DOHH2 (cell line): ENCODE measurements at regions not wholly inside any gene's neighbourhood (a gene's known extent, or its start where the extent isn't known, plus 50 kb on each side); places are given as distances from the start of the nearest gene placed in this dataset.

Experiments used
- H3F3A ChIP-seq: fragments of 200-600 bp; sonication (generic), shearing (Covaris generic); 2 replicates; pipeline ENCODE4 v1.6.0; 2016; ENCODE audit warnings: antibody characterized with exemption, mild to moderate bottlenecking; ENCODE audit not compliant: control insufficient read depth, insufficient read depth
- H3K27ac ChIP-seq: fragments of 200-600 bp; sonication (generic); 2 replicates; pipeline ENCODE4 v1.5.1; 2014; ENCODE audit warnings: low read depth, mild to moderate bottlenecking, low read length, moderate library complexity
- H3K27me3 ChIP-seq: fragments of 200-600 bp; sonication (generic); 2 replicates; pipeline ENCODE4 v1.6.1; 2014; ENCODE audit warnings: mild to moderate bottlenecking, low read length, mixed read lengths; ENCODE audit not compliant: control insufficient read depth
- H3K36me3 ChIP-seq: fragments of 200-600 bp; sonication (generic); 2 replicates; pipeline ENCODE4 v1.6.1; 2014; ENCODE audit warnings: mild to moderate bottlenecking, low read length, moderate library complexity, mixed read lengths; ENCODE audit not compliant: control insufficient read depth
- H3K4me1 ChIP-seq: fragments of 200-600 bp; sonication (generic); 2 replicates; pipeline ENCODE4 v1.6.1; 2014; ENCODE audit warnings: mild to moderate bottlenecking, low read length, mixed read lengths; ENCODE audit not compliant: control insufficient read depth
- H3K4me2 ChIP-seq: fragments of 200-600 bp; sonication (generic); 2 replicates; pipeline ENCODE4 v1.6.0; 2014; ENCODE audit warnings: mild to moderate bottlenecking, low read length, moderate library complexity
- H3K4me3 ChIP-seq: fragments of 200-600 bp; sonication (generic); 2 replicates; pipeline ENCODE4 v1.5.1; 2014; ENCODE audit warnings: mild to moderate bottlenecking, low read length, mixed read lengths
- H3K79me2 ChIP-seq: fragments of 200-600 bp; sonication (generic); 2 replicates; pipeline ENCODE4 v1.6.1; 2014; ENCODE audit warnings: mild to moderate bottlenecking, low read length, mixed read lengths; ENCODE audit not compliant: control insufficient read depth
- H3K9me2 ChIP-seq: fragments of 200-600 bp; sonication (generic); replicated peaks from 2 replicates; pipeline ENCODE4 v1.6.1; 2014; ENCODE audit warnings: mild to moderate bottlenecking, low read length, mixed read lengths; ENCODE audit not compliant: control insufficient read depth
- H3K9me3 ChIP-seq: fragments of 200-600 bp; sonication (generic); 2 replicates; pipeline ENCODE4 v1.6.1; 2014; ENCODE audit warnings: antibody characterized with exemption, low read length, mixed read lengths; ENCODE audit not compliant: control insufficient read depth, insufficient read depth
- H4K20me1 ChIP-seq: fragments of 200-600 bp; sonication (generic); 2 replicates; pipeline ENCODE4 v1.6.0; 2014; ENCODE audit warnings: low read depth, mild to moderate bottlenecking, antibody characterized with exemption, low read length, moderate library complexity; ENCODE audit not compliant: control insufficient read depth, insufficient read depth
- EZH2phosphoT487 ChIP-seq: fragments of 200-600 bp; sonication (generic); IDR thresholded peaks from 2 replicates; pipeline ENCODE4 v1.6.1; 2017; ENCODE audit warnings: borderline replicate concordance, mild to moderate bottlenecking, antibody characterized with exemption, low read length, moderate library complexity, mixed read lengths
- TF ChIP-seq, protein P1 (sequence below): fragments of 200-600 bp; sonication (generic); IDR thresholded peaks from one replicate; pipeline ENCODE4 v1.5.1; 2014; ENCODE audit warnings: antibody characterized with exemption, mild to moderate bottlenecking, low read depth, low read length; ENCODE audit not compliant: poor library complexity, severe bottlenecking

DNA sequence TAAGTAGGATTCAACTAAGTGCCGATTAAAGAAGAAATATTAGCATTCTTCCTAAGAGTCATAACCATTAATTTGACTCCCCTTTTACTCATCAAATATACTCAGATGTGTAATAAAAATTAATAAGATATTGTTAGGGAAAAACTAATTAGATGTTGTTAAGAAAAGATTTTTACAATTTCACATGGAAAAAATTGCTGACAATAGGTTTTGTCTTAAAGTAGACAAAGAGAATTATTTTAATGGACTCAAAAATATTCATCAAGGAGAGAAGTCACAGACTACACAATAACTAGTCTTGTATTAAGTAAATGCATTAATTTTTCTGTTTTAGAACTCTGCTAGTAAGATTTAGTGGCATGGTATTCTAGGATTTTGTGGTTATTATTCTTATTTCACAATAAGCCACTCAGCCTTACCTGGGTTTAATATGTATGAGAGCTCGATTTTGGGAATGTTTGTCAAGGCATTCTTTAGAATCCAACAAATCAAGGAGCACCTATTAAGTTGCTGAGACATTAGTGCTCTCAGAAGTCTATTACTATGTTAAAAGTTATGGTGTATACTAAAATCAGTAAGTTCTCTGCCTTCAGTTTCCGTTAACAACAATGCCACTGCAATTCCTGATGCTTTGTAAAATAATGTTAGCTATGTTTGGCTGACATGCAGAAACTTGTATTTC, 110.2 kb upstream of the UGT8 start:
- no peaks in the 10 kb centered on the region for H3K4me1 ChIP-seq
- H3K36me3 ChIP-seq, result no peaks in the 10 kb centered on the region
- no peak overlapping the region for H3K4me2 ChIP-seq
- TF ChIP-seq, protein P1, sequence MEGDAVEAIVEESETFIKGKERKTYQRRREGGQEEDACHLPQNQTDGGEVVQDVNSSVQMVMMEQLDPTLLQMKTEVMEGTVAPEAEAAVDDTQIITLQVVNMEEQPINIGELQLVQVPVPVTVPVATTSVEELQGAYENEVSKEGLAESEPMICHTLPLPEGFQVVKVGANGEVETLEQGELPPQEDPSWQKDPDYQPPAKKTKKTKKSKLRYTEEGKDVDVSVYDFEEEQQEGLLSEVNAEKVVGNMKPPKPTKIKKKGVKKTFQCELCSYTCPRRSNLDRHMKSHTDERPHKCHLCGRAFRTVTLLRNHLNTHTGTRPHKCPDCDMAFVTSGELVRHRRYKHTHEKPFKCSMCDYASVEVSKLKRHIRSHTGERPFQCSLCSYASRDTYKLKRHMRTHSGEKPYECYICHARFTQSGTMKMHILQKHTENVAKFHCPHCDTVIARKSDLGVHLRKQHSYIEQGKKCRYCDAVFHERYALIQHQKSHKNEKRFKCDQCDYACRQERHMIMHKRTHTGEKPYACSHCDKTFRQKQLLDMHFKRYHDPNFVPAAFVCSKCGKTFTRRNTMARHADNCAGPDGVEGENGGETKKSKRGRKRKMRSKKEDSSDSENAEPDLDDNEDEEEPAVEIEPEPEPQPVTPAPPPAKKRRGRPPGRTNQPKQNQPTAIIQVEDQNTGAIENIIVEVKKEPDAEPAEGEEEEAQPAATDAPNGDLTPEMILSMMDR, result no peak
- no peak for TF ChIP-seq EZH2phosphoT487
- no peaks in the 10 kb centered on the region for H3K9me3 ChIP-seq
- H3K9me2 ChIP-seq, result no peaks in the 10 kb centered on the region
- no peaks in the 10 kb centered on the region for H3K79me2 ChIP-seq
- no peak overlapping the region for H3K27ac ChIP-seq
- H3K27me3 ChIP-seq, result no peaks in the 10 kb centered on the region
- no peaks in the 10 kb centered on the region for H4K20me1 ChIP-seq
- no peak overlapping the region for H3K4me3 ChIP-seq
- no peaks in the 10 kb centered on the region for H3F3A ChIP-seq

DNA sequence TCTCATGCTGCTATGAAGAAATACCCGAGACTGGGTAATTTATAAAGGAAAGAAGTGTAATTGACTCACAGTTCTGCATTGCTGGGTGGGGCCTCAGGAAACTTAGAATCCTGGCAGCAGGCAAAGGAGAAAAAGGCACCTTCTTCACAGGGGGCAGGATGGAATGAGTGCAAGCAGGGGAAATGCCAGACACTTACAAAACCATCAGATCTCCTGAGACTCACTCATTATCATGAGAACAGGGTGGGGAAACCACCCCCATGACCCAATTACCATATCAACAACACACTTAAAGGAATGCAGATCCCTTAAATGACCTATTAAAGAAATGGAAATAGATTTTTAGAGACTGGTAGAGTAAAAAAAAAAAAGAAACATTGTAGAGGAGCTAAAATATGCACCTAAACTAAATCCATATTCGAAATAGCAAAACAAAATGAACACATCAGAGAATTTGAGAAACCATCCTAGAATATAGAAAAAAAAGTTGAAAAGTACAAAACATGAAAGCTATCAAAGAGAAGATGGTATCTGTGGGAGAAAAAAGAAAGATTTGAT, 104.3 kb upstream of the UGT8 start:
- H3K9me2 ChIP-seq, result no peaks in the 10 kb centered on the region
- no peaks in the 10 kb centered on the region for H3K27me3 ChIP-seq
- no peak for TF ChIP-seq EZH2phosphoT487
- no peaks in the 10 kb centered on the region for H3K36me3 ChIP-seq
- no peak overlapping the region for H3K4me3 ChIP-seq
- H3K4me1 ChIP-seq, result no peaks in the 10 kb centered on the region
- no peaks in the 10 kb centered on the region for H3F3A ChIP-seq
- H3K79me2 ChIP-seq, result no peaks in the 10 kb centered on the region
- H3K4me2 ChIP-seq, result no peak overlapping the region
- no peak overlapping the region for H3K27ac ChIP-seq
- H3K9me3 ChIP-seq, result no peaks in the 10 kb centered on the region
- H4K20me1 ChIP-seq, result no peaks in the 10 kb centered on the region

DNA sequence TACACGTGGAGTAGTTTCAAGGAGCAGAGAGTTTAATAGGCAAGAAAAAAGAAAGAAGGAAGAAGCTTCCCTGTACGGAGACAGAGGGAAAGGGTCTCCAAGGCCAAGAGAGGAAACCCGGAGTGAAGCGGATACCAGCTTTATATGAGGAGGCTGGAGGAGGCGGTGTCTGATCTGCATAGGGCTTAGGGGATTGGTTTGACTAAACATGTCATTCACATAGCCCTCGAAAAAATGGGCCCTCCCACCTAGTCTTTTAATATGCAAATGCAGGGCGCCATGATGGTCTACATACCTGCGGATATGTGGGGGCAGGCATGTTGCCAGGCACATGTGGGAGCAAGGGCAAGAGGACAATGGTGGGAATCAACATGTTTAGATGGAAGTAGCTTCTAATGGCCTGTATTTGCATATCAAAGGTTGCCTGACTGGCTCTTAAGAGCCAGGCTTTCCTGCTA, 103.1 kb upstream of the UGT8 start:
- Histone ChIP-seq H3F3A (no peaks in the 10 kb centered on the region), H3K9me2 (no peaks in the 10 kb centered on the region), H3K4me1 (no peaks in the 10 kb centered on the region), H3K27ac (no peak overlapping the region), H3K4me3 (no peak overlapping the region), H3K4me2 (no peak overlapping the region), H3K36me3 (no peaks in the 10 kb centered on the region), H3K79me2 (no peaks in the 10 kb centered on the region), H4K20me1 (no peaks in the 10 kb centered on the region), H3K27me3 (no peaks in the 10 kb centered on the region), H3K9me3 (no peaks in the 10 kb centered on the region)
- TF ChIP-seq EZH2phosphoT487, result no peak
- TF ChIP-seq, protein P1, result no peak

DNA sequence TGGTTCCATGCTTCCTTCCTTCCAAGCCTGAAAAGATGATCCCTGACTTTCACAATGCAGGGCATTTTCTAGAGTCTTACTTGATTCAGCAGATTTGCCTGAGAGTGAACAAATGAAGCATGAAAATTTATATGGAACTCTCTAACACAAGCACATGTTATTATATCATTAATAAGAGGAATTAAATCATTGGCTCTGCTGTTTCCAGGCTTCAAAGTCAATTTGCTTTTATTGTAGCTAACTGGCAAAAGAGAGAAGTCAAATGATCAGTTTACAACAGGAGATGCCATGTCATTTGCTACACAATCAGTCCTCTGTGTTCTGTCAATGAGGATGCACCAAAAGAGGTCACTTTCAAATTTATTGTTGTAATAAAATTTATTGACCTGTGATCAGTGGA, 101.5 kb upstream of the UGT8 start:
- H3F3A ChIP-seq, result no peaks in the 10 kb centered on the region
- H3K4me2 ChIP-seq, result no peak overlapping the region
- H3K27me3 ChIP-seq, result no peaks in the 10 kb centered on the region
- H3K27ac ChIP-seq, result no peak overlapping the region
- H3K9me2 ChIP-seq, result no peaks in the 10 kb centered on the region
- TF ChIP-seq EZH2phosphoT487, result no peak
- TF ChIP-seq, protein P1, result no peak
- no peaks in the 10 kb centered on the region for H3K79me2 ChIP-seq
- H3K4me3 ChIP-seq, result no peak overlapping the region
- H3K36me3 ChIP-seq, result no peaks in the 10 kb centered on the region
- H4K20me1 ChIP-seq, result no peaks in the 10 kb centered on the region
- no peaks in the 10 kb centered on the region for H3K4me1 ChIP-seq
- no peaks in the 10 kb centered on the region for H3K9me3 ChIP-seq
